Kasumi-1 (cell line): ENCODE measurements at regions not wholly inside any gene's neighbourhood (a gene's known extent, or its start where the extent isn't known, plus 50 kb on each side); places are given as distances from the start of the nearest gene placed in this dataset.
A peak's percentile ranks its signal among the peaks of the same experiment; 100 is the strongest.
"Not testable (repeated sequence)": the region's sequence is repeated elsewhere in the genome, so short reads cannot be mapped to it uniquely, and the experiment has no call there.

Source experiments
- DNase-seq, 2 experiments: peaks; one replicate each; lab custom pipeline; 2025; lab: John Stamatoyannopoulos, UW

DNA sequence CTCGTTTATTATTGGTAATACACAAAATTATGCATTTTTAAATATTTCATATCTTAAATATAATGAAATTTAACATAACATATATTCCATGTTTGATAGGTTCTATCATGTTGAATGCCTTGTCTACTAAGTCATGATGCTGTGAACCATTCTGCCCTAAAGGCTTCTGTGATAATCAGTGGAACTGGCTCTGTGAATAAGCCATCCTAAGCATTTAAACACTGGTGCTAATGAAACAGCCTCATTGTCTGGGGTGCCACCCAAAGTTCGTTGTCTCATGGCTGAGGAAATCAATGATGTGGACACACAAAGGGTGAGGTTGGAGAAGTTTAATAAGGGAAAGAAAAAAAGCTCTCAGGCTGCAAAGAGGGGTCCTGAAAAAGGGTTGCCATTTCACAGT is 264.7 kb upstream of the ZRANB2 start:
- DNase-seq: no peak

GRCh38 chr1:71343686-71344416 is 263.0 kb upstream of the ZRANB2 start:
- no peak for DNase-seq

DNA sequence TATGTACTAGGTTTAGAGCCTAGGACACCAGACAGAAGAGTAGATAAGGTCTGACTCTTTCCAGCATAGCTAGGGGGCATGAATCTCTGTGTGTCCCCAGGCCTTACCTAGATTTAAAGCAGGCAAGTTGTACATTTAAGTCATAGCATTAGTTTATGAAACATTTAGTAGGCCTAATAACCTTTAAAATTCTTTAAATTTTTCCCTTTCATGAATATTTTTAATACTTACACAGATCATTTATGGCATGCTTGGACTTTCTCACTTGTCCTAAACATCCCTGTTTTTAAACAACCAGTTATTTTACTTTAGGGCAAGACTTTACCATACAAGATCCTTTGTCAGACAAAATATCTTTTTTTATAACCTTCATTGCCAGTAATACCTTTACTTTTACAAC is 258.4 kb upstream of the ZRANB2 start:
- DNase-seq: peak in 1 of 2 experiments; percentile 11

GRCh38 chr1:71330991-71331390 is 250.2 kb upstream of the ZRANB2 start:
- DNase-seq: no peak

DNA sequence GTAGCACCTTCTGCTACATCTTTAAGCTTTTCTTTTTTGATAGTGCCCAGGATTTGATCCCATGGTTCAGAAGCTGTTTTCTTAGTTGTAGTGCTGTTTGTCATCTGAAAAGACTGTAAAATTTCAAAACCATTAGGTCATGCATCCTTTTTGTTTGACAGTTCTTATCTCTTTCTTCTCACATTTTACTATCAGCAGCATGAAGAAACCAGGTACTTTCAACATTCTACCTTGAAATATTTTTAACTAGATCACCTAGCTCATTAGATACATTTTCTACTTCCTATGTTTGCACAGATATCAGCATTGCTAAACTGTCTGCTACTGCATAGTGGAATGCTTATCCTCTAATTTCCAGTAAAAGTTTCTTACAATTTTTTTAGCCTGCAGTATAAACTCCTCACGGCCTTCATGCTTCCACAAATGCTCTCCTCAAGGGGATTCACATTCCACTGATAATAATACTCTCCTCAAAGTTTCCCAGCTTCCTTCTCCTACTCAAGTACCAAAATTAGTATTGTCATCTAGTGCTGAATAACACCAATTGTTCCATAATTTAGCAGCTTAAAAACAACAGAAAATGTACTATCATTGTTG is 243.9 kb upstream of the ZRANB2 start:
- no peak for DNase-seq

DNA sequence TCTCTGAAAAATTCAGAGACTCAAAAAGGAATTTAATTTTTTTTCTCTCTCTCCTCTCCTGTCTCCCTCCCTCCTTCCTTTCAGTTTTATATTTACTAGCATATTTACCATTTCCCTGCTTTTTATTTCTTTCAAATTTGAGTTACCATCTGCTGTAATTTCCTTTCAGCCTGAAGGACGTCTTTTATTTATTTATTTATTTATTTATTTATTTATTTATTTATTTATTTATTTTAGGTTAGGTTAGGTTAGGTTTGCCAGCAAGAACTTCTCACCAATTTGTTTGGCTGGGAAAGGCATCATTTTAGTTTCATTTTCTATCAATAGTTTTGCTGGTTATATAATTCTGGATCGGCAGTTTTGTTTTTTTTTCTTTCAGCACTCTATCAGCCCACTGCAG is 231.7 kb upstream of the ZRANB2 start:
- DNase-seq: no peak

- no peak for DNase-seq
Observed at GRCh38 chr1:71311376-71311775, 230.5 kb upstream of the ZRANB2 start.

GRCh38 chr1:71307451-71307850 is 226.6 kb upstream of the ZRANB2 start:
- DNase-seq: peak; percentile 67 to 69

DNA sequence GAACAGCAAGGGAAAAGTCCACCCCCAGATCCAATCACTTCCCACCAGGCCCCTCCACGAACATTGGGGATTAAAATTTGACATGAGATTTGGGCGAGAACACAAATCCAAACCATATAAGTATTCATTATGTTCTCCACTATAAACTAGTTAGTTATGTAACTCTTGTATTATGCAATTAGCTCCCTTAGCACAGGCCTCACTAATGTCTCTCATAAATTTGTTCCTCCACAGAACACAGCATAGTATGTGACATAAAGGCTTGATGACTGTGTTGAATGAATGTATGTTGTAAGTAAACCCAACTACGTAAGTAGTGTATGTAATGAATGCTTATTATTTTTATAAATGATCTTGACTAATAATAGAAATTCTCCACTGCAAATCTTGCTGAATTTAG is 223.3 kb upstream of the ZRANB2 start:
- peak in 1 of 2 experiments; percentile 15 for DNase-seq

- peak in 1 of 2 experiments; percentile 31 for DNase-seq
Observed at GRCh38 chr1:71303617-71304041, 222.8 kb upstream of the ZRANB2 start.

DNA sequence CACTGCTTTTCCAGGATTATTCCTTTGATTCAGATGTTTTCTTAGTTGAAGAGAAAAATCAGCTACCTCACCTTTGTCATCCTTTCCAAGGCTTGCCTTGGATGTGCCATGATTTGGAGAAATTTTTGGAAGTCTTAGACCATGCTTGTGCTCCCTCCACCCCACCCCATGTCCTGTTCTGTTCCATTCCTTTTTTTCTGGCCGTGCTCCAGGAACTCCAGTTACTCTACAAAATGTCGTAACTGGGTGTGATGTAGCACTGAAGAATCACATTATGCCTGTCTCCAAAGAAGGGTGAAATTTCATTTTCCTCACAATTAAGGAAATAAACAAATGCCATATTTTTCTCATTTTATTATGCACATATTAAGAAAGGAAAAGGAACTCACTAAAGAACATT is 217.8 kb upstream of the ZRANB2 start:
- no peak for DNase-seq

DNA sequence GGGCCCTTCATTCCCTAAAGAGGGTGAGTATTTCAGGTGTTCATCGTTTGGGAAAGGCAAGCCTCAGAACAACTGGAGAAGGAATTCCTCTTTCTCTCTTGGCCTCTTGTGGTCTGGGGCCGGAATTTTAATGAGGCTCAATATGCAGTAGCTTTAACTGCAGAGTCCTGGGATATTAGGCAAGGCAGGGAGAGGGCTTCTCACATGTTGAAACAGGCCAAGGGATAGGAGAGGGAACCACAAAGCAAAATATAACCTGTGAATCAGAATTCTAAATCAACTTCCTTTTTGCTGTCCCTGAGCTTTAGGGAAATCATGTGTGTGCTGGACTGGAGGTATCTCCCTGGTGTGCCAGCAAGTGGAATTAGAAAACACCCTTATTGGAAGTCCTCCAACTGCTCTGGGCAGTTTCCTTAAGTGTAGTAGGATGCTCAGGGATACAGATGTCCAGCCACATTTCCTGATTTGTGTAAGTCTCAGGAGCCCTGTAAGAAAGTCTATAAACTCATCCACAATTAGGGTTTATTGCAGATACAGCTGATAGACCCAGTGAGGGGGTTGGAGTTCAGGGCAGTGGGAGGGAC is 215.8 kb upstream of the ZRANB2 start:
- no peak for DNase-seq

- no peak for DNase-seq
Observed at GRCh38 chr1:71295350-71295749, 214.5 kb upstream of the ZRANB2 start.

DNA sequence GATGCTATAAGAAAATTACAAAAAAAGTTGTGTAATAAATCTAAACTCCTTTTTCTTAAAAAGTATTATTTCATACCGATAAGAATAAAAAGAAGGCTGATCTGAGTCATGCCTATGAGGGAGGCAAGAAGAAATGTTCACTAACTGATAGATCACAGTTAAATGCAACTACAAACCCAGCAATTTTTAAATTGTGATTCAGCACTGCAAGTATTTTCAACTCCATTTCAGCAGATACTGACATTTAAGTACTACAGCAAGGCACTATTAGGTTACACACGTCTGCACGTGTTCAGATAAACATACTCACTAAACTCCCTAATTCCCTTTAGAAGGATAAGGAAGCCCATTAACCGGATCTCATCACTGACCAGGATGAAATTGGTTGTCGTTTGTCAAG is 213.3 kb upstream of the ZRANB2 start:
- no peak for DNase-seq

DNA sequence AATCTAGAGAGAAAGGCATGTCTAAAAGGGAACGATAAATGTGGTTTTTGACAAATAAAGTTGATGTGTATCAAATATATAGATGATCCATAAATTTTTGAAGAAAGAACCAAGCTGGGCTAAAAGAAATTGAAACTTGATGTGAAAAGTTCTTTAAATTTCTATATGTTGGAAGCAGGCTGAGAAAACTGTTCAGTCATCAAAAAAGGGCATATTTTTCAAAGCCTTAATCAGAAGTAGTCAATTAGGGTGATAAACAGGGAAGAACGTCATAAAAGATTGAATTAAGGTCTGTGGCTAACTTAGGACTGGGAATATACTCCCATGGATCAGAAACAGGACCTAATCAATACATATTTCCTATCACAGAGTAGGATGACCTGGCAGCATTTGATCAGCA is 211.4 kb upstream of the ZRANB2 start:
- no peak for DNase-seq

DNA sequence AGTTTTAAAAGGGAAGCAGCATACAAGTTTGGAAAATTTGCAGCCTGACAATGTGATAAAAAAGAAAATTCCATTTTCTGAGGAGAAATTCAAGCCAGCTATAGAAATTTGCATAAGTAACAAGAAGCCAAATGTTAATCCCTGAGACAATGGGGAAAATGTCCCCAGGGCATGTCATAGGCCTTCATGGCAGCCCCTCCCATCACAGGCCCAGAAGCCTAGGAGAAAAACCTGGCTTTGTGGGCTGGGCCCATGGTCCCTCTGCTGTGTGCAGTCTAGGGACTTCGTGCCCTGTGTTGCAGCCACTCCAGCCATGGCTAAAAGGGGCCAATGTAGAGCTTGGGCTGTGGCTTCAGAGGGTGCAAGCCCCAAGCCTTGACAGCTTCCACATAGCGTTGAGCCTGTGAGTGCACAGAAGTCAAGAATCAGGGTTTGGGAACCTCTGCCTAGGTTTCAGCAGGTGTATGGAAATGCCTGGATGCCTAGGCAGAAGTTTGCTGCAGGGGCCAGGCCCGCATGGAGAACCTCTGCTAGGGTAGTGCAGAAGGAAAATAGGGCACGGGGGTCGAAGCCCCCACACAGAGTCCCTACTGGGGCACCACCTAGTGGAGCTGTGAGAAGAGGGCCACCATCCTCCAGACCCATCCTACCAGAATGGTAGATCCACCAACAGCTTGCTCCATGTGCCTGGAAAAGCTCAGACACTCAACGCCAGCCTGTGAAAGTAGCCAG is 209.8 kb upstream of the ZRANB2 start:
- DNase-seq: not testable (repeated sequence)

- no peak for DNase-seq
Observed at GRCh38 chr1:71285529-71285928, 204.7 kb upstream of the ZRANB2 start.

GRCh38 chr1:71276466-71276865 is 195.6 kb upstream of the ZRANB2 start:
- DNase-seq: no peak

DNA sequence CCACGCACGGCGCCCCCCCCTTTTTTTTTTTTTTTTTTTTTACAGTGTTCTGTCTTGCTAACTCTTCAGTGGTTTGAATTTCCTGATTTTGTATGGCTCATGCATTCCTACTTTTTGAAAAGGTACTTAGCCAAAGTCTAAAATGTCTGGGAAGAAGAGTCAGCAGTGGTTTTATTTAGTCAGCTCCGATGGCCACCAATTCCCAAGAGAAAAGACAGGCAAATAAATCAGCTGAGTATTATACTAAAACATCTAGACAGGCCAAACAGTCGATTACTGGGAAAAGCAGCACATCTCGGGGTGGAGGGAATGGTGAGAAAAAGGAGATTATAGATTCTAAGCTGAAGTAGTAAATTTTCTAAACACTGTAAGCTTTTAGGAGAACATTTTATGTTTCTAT is 192.5 kb upstream of the ZRANB2 start:
- DNase-seq: no peak

- DNase-seq: no peak
Observed at GRCh38 chr1:71270394-71270915, 189.6 kb upstream of the ZRANB2 start.

DNA sequence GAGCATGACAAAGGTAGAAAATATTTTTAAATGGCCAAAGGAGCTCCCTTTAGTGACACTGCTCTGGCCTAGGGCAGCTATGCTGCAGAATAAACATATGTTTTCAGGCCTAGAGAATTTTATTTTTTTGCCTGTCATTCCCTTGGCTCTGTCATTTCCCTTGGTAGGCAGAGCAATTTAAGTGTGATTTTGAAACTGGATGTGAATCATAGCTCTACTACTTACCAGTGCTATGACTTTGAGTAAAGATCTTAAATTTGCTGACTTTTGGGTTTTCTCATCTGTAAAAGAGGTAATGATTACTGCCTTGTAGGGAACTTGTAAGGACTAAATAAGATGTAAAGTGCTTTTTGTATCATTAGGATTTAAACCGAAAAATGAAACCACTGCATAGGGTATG is 189.0 kb upstream of the ZRANB2 start:
- no peak for DNase-seq

- no peak for DNase-seq
Observed at GRCh38 chr1:71269179-71269578, 188.3 kb upstream of the ZRANB2 start.

- DNase-seq: no peak
Observed at GRCh38 chr1:71267220-71267619, 186.4 kb upstream of the ZRANB2 start.
